GM18858 (cell line): ENCODE measurements at regions not wholly inside any gene's neighbourhood (a gene's known extent, or its start where the extent isn't known, plus 50 kb on each side); places are given as distances from the start of the nearest gene placed in this dataset.

Experiments used
- ATAC-seq: cut with Tn5 transposase; IDR thresholded peaks from one replicate; pipeline ENCODE4 v1.9.1; 2021; ENCODE audit not compliant: unreplicated experiment

DNA sequence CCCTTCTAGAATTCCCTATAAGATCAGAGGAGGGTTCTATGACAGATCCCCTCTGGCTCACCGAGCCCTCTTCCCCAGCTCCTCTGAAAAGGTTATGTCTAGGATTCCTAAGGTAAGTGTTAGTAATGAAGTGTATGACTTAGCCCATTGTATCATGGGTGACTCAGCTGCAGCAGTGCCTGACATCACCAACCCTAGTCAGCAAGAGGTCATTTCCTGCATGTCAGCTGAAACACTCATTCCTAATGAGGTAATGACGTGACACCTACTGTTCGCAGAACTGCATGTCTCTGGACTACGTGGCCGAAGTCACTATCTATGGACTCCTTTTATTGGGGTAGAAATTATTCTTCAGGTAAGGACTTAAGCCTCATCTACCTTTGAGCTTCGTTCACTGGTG lies 196.1 kb upstream of the MYT1L start:
- no peak for ATAC-seq

GRCh38 chr2:2524348-2524941 lies 193.4 kb upstream of the MYT1L start:
- ATAC-seq = no peak

- ATAC-seq = no peak
Measured at GRCh38 chr2:2523461-2524347, 192.6 kb upstream of the MYT1L start.

- ATAC-seq = no peak
Measured at GRCh38 chr2:2520401-2520811, 189.3 kb upstream of the MYT1L start.

GRCh38 chr2:2519381-2519780 lies 188.3 kb upstream of the MYT1L start:
- no peak for ATAC-seq

DNA sequence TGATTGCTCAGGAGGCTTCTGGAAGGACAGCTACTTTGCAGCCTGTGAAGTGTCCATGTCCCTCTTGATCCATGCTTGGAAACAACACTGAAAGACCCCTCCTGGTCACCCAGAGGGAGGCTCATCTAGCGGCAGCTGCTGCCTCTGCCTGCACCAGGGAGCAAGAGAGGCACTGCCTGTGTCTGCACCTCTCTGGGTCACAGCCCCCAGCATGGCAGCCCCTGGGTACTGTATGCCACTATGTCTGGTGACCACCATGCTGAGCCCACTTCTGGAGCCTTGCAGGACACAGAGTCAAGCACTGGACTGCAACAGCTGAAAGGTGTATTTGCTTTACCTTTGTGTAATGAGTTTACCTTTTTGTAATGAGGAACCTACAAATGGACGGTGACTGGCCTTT lies 186.3 kb upstream of the MYT1L start:
- no peak for ATAC-seq

DNA sequence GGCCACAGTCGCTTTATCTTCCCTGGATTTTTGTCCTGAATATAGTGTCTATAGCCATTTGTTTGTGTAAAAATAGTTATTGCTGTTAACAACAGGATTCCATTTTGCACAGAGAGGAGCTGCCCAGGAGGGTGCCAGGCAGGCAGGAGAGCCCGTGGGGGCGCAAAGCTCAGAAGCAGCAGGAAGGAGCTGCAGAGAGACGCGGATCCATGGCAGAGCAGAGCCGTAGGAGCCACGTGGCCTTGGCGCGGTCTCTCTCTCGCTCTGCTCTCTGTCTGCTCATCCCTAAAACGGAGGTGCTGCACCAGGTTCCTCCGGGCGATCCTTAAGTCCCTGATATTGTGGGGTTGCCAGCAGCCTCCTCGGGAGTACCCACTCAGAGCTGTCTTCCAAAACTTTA lies 185.3 kb upstream of the MYT1L start:
- ATAC-seq = no peak

- no peak for ATAC-seq
Measured at GRCh38 chr2:2512931-2513330, 181.9 kb upstream of the MYT1L start.

- ATAC-seq = no peak
Measured at GRCh38 chr2:2507417-2507997, 176.4 kb upstream of the MYT1L start.

DNA sequence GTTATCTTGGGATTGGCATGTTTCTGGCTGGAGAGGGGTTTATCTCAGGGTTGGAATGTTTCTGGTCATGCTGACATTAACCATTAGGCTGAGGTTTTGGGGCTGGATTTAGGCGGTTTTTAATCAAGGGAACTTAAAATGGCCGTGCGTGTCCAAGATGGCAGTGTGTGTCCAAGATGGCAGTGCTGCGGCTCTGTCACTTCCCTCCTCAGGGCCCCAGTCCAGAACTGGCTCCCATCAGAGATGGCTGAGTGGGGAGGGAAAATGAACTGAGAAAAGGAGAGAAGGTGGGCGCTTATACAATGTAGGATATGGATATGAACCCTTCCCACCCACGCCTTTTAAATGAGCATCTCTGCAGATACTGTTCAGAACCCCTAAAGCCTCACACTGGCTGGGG lies 175.5 kb upstream of the MYT1L start:
- ATAC-seq = no peak

- ATAC-seq = no peak
Measured at GRCh38 chr2:2505604-2506003, 174.5 kb upstream of the MYT1L start.

- ATAC-seq = peak; percentile 69
Measured at GRCh38 chr2:2503864-2504418, 172.9 kb upstream of the MYT1L start.

DNA sequence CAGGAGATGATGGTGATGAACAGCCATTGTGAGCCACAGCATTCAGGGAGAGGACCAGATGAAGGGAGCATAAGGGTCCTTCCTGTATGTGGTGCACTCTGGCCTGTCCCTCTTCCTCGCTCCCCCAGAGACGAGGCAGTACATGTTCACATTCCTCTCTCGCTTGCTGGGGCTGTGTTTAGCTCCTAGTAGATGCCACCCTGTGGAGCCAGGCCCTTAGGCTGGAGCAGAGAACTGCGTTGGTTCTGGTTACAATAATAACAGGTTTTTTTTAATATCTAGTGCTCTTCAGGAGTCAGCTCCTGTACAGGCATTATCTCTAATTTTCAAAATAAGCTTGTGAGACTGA lies 171.1 kb upstream of the MYT1L start:
- no peak for ATAC-seq

GRCh38 chr2:2501454-2502200 lies 170.6 kb upstream of the MYT1L start:
- no peak for ATAC-seq

DNA sequence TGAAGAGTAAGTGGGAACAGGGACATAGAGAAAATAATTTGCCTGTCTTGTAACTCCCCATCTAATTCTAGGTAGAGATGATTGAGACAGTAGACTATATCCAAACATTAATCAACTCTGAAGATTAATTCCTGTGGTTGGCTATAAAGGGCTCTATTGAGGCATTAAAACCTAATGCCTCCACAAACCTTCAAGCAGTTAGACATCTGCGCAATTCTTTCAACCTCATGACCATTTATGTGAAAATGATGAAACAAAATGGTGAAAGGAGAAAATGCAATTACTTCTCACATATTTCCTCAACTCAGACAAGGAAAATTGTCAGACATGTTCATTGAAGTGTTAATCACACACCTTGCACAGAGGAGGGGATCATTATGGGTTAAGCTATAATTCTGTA lies 164.5 kb upstream of the MYT1L start:
- ATAC-seq = no peak

DNA sequence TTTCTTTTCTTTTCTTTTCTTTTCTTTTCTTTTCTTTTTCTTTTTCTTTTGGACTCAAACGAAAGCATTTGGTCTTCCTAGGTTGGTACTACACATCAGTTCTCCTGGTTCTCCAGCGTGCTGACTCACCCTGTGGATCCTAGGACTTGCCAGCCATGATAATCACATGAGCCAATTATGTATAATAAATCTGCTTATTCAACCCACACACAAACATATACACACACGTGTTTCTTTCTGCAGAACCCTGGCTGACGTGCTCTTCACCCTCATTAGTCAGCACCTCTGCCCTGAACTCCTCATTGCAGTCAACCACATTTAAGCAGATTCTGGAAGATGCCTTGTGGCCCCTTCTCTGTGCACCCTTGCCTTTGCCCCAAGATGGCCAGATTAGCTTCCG lies 162.4 kb upstream of the MYT1L start:
- no peak for ATAC-seq

- ATAC-seq = no peak
Measured at GRCh38 chr2:2492800-2493199, 161.7 kb upstream of the MYT1L start.

- ATAC-seq = no peak
Measured at GRCh38 chr2:2491964-2492363, 160.9 kb upstream of the MYT1L start.

GRCh38 chr2:2484301-2484700 lies 153.2 kb upstream of the MYT1L start:
- ATAC-seq = no peak

- ATAC-seq = no peak
Measured at GRCh38 chr2:2482851-2483250, 151.8 kb upstream of the MYT1L start.

DNA sequence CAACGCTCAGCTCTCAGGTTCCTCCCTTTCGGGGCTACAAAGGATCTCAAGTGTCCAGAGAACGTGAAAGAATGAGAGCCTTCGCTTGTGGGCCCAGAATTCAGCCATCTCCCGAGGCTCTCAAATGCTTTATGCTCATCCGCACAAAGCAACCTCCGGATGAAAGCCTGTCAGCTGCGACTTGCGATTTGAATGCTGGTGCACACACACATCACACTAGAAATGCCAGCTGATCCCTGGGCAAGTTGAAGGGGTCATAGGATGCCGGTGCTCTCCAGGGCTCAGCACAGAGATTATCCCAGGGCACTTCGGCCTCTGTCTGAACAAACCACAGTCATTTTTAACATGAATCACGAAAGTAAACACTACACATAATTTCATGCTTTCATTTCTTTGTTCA lies 141.8 kb upstream of the MYT1L start:
- no peak for ATAC-seq
